Large intestine (tissue), 3 donors: ENCODE measurements at regions not wholly inside any gene's neighbourhood (a gene's known extent, or its start where the extent isn't known, plus 50 kb on each side); places are given as distances from the start of the nearest gene placed in this dataset.

Experiments used
- DNase-seq, 2 donors: peaks; one replicate each; pipeline versions ENCODE4 v3.0.0 to v3.0.0-alpha.2; 2013
- H3K27ac ChIP-seq: one replicate; pipeline ENCODE4 v1.5.1; 2013; ENCODE audit warnings: low read length
- H3K27me3 ChIP-seq: 2 replicates; pipeline ENCODE4 v1.6.1; 2013; ENCODE audit warnings: low read length; ENCODE audit not compliant: control insufficient read depth, insufficient read depth
- H3K36me3 ChIP-seq: 2 replicates; pipeline ENCODE4 v1.6.1; 2013; ENCODE audit warnings: low read length; ENCODE audit not compliant: control insufficient read depth, insufficient read depth
- H3K4me1 ChIP-seq: one replicate; pipeline ENCODE4 v1.6.1; 2013; ENCODE audit warnings: low read length; ENCODE audit not compliant: control insufficient read depth, insufficient read depth
- H3K4me3 ChIP-seq: one replicate; pipeline ENCODE4 v1.5.1; 2013; ENCODE audit warnings: low read length
- H3K9me3 ChIP-seq: one replicate; pipeline ENCODE4 v1.6.1; 2013; ENCODE audit warnings: mild to moderate bottlenecking, low read depth, low read length, moderate library complexity; ENCODE audit not compliant: control insufficient read depth
- WGBS: methylation state at CpG from one replicate; pipeline ENCODE4 v1.1.5; 2013; ENCODE audit warnings: low lambda C conversion rate; ENCODE audit not compliant: insufficient coverage; 5-methylcytosine and 5-hydroxymethylcytosine counted together

GRCh38 chr13:60282186-60282585 is 114.8 kb upstream of the TDRD3 start:
- WGBS, result 60% methylated on average over 1 of the region's 2 CpGs
- no peak overlapping the region for H3K27ac ChIP-seq
- H3K27me3 ChIP-seq, result no peaks in the 10 kb centered on the region
- no peak overlapping the region for H3K4me3 ChIP-seq
- H3K4me1 ChIP-seq, result no peaks in the 10 kb centered on the region
- peaks cover 3% of the 10 kb centered on the region for H3K9me3 ChIP-seq
- no peaks in the 10 kb centered on the region for H3K36me3 ChIP-seq
- DNase-seq, result no peak

DNA sequence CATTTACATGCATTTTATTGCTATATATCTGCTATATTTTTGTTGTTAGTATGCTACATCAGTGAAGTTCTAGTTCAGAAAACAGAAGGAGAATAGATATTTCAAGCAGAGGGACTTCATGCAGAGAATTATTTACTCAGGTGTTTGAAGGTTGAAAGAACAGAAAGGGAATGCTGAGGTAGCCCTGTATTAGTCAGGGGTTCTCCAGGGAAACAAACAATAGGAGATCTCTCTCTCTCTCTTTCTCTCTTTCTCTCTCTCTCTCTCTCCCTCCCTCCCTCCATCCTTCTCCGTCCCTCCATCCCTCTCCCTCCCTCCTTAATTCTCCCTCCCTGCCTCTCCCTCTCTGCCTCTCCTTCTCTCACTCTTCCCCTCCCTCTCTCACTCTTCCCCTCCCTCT is 114.3 kb upstream of the TDRD3 start:
- Histone ChIP-seq H3K27ac (no peak overlapping the region), H3K9me3 (peaks cover 3% of the 10 kb centered on the region), H3K4me3 (no peak overlapping the region), H3K27me3 (no peaks in the 10 kb centered on the region), H3K4me1 (no peaks in the 10 kb centered on the region), H3K36me3 (no peaks in the 10 kb centered on the region)
- DNase-seq, result no peak
- 38% methylated on average over 1 of the region's 1 CpG for WGBS

- H3K9me3 ChIP-seq, result peaks cover 3% of the 10 kb centered on the region
- no peaks in the 10 kb centered on the region for H3K27me3 ChIP-seq
- no peak overlapping the region for H3K4me3 ChIP-seq
- no CpG with 5 or more reads among the region's 10 CpGs for WGBS
- no peak overlapping the region for H3K27ac ChIP-seq
- no peaks in the 10 kb centered on the region for H3K4me1 ChIP-seq
- no peaks in the 10 kb centered on the region for H3K36me3 ChIP-seq
- no peak for DNase-seq
Measured at GRCh38 chr13:60286707-60287106, 110.3 kb upstream of the TDRD3 start.

- Histone ChIP-seq H3K9me3 (no peaks in the 10 kb centered on the region), H3K36me3 (no peaks in the 10 kb centered on the region), H3K27me3 (no peaks in the 10 kb centered on the region), H3K4me3 (no peak overlapping the region), H3K27ac (no peak overlapping the region), H3K4me1 (no peaks in the 10 kb centered on the region)
- DNase-seq, result no peak
- WGBS, result 82% methylated on average over 2 of the region's 6 CpGs
Measured at GRCh38 chr13:60288569-60288968, 108.5 kb upstream of the TDRD3 start.

- no peaks in the 10 kb centered on the region for H3K36me3 ChIP-seq
- H3K9me3 ChIP-seq, result no peaks in the 10 kb centered on the region
- H3K4me3 ChIP-seq, result no peak overlapping the region
- no peaks in the 10 kb centered on the region for H3K4me1 ChIP-seq
- 62% methylated on average over 6 of the region's 7 CpGs for WGBS
- DNase-seq, result peak in 1 of 2 donors; percentile 34
- H3K27ac ChIP-seq, result no peak overlapping the region
- no peaks in the 10 kb centered on the region for H3K27me3 ChIP-seq
Measured at GRCh38 chr13:60303166-60303565, 93.9 kb upstream of the TDRD3 start.

DNA sequence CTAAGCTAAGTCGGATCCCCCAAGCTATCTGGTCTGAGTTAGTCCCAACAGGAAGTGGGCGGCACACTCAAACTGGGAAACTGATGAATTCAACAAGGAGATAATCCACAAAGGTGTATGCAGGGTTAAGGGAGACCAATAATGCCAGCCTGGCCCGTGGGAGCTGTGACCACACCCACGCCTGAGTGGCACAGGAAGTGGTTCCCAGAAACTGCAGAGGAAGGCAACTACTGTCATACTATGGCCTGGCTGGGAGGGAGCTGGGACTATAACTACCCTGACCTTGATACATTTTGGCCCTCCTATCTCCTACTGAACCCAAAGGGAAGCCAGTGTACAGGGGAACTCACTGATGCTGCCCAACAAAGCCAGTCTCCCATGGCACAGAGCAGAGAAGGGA is 85.5 kb upstream of the TDRD3 start:
- DNase-seq, result no peak
- no peak overlapping the region for H3K27ac ChIP-seq
- H3K9me3 ChIP-seq, result no peaks in the 10 kb centered on the region
- no CpG with 5 or more reads among the region's 4 CpGs for whole genome bisulfite sequencing
- no peaks in the 10 kb centered on the region for H3K4me1 ChIP-seq
- H3K36me3 ChIP-seq, result no peaks in the 10 kb centered on the region
- H3K27me3 ChIP-seq, result no peaks in the 10 kb centered on the region
- H3K4me3 ChIP-seq, result no peak overlapping the region

DNA sequence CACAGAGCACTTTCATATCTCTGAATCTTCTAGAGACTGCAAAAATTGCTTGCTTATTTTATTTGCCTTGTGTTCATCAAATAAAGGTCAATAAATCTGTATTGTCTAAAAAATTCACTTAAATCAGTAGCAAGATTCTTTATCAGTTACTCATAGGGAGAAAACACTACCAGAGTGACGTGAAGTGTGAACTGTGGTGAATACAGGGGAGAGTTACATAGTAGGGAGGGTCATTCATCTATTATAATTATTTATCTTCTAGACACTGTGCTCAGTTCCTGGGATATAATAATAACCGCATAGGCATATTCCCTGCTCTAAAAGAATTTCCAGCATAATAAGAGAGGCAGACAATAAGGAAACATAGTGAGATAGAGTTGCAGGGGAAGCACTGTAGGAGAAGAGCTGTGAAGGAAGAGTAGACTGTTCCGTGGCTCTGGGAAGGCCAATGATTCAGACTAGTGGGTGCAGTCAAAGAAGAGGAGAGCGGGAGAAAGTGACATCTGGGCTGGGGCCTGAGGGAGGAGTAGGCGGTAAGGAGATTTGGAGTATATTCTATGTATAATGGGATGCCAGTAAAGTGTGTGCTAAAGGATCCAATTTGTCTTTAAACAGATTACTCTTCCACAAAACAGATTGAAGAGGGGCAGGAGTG is 84.0 kb upstream of the TDRD3 start:
- Histone ChIP-seq H3K4me1 (no peaks in the 10 kb centered on the region), H3K27me3 (no peaks in the 10 kb centered on the region), H3K9me3 (no peaks in the 10 kb centered on the region), H3K36me3 (no peaks in the 10 kb centered on the region), H3K27ac (no peak overlapping the region), H3K4me3 (no peak overlapping the region)
- WGBS, result no CpG with 5 or more reads among the region's 5 CpGs
- no peak for DNase-seq

DNA sequence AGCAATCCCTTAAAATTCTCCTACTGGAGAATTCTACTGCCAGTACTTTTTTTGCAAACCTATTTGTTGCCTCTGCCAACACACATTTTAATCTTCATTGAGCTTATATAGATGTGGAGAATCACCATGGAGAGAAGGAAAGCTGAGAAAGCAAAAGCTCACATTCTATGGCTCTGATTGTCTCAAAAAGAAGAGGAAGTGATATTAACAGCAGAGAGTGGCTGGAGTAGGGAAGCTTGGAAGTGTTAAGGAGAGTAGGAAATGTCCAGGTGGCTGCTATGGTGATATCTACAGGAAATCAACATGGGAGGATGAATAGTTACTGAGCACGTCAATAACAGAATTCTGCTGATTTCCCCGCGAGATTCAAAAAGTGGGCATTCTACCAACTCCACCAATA is 78.8 kb upstream of the TDRD3 start:
- Histone ChIP-seq H3K27ac (no peak overlapping the region), H3K9me3 (no peaks in the 10 kb centered on the region), H3K4me1 (no peaks in the 10 kb centered on the region), H3K27me3 (no peaks in the 10 kb centered on the region), H3K36me3 (no peaks in the 10 kb centered on the region), H3K4me3 (no peak overlapping the region)
- 79% methylated on average over 2 of the region's 3 CpGs for WGBS
- DNase-seq, result no peak

DNA sequence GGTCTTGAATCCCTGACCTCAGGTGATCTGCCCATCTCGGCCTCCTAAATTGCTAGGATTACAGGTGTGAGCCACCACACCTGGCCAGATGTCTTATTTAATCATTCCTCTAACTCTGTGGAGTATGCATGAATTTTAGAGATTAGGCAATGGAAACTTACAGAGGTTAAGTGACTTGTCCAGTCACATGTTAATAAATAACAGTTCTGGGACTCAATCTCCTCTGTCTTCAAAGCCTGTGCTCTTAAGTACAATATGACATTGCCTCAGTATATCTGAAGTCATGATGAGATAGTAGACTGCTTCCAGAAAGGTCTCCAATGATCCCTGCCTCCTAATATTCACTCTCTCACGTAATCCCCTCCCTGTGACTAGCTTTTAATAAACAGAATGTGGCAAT is 72.9 kb upstream of the TDRD3 start:
- Histone ChIP-seq H3K36me3 (no peaks in the 10 kb centered on the region), H3K4me3 (no peak overlapping the region), H3K9me3 (no peaks in the 10 kb centered on the region), H3K4me1 (no peaks in the 10 kb centered on the region), H3K27me3 (no peaks in the 10 kb centered on the region), H3K27ac (no peak overlapping the region)
- 86% methylated on average over 1 of the region's 2 CpGs for WGBS
- no peak for DNase-seq

DNA sequence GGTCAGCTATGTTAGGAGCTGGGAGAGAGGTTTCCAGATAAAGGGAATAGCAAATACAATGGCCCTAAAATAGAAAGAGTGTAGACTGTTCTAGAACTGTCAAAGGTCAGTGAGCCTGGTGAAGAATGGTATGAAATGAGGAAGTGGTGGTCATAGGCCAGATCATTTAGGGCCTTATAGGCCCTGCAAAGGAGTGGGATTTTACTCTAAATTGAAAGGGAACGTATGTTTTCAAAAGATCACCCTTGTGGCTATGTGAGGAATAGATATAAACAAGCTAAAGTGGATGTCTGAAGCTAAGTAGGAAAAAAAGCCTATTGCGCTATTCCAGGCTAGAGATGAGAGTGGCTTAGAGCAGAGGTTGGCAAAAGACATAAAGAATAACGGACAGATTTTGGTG is 70.7 kb upstream of the TDRD3 start:
- H3K27me3 ChIP-seq, result no peaks in the 10 kb centered on the region
- WGBS, result 100% methylated on average over 2 of the region's 3 CpGs

DNA sequence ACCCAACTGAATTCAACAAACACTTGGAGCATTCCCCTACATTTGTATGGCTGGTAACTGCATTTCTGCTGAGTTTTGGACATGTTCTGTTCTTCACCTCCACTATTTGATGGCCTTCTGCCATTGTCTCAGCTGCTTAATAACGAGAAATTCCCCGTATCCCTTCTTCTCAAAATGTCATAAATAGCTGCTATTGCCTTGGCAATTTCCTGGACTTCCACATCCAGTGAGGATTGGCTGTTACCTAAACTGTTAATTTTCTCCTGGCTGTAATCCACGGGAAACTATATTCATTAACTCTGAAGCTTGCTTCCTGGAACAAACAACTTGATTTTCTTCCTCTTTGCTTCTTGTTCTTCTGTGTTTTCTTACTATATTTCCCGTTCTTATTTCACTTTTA is 69.5 kb upstream of the TDRD3 start:
- Histone ChIP-seq H3K27me3 (no peaks in the 10 kb centered on the region), H3K4me3 (no peak overlapping the region), H3K4me1 (no peaks in the 10 kb centered on the region), H3K27ac (no peak overlapping the region), H3K9me3 (no peaks in the 10 kb centered on the region), H3K36me3 (no peaks in the 10 kb centered on the region)
- peak in 1 of 2 donors; percentile 8 for DNase-seq
- WGBS, result 42% methylated on average over 2 of the region's 4 CpGs

More for the DNA sequence above, 70.7 kb upstream of the TDRD3 start:
- Histone ChIP-seq H3K4me1 (no peaks in the 10 kb centered on the region), H3K27ac (no peak overlapping the region), H3K4me3 (no peak overlapping the region), H3K36me3 (no peaks in the 10 kb centered on the region), H3K9me3 (no peaks in the 10 kb centered on the region)
- no peak for DNase-seq
